GM03348 (cell line): ENCODE measurements at regions not wholly inside any gene's neighbourhood (a gene's known extent, or its start where the extent isn't known, plus 50 kb on each side); places are given as distances from the start of the nearest gene placed in this dataset.

Experiments
- DNase-seq: peaks from one replicate; pipeline ENCODE4 v3.0.0; 2012; ENCODE audit warnings: low spot score

- no peak for DNase-seq
These were observed 270.1 kb upstream of the PRICKLE1 start for GRCh38 chr12:42859612-42860011.

DNA sequence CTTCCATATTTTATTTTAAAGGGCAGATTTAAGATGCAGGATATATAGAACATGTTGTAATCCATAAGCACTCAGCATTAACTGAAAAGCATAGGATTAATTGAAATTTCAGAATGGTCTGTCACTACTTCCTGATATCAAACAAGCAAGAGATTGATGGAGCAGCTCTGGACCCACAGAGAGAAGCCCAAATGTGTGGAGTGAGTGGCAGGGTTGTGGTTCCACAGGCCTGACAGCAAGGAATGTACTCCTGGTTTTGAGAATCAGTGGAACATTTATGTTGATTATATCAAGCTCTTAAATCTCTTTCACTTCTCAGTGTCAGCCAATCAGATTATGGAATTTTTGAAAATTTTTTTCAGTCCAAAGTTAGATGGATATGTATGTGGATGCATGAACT is 267.6 kb upstream of the PRICKLE1 start:
- DNase-seq: no peak

- no peak for DNase-seq
These were observed 265.9 kb upstream of the PRICKLE1 start for GRCh38 chr12:42855362-42855950.

- no peak for DNase-seq
These were observed 265.3 kb upstream of the PRICKLE1 start for GRCh38 chr12:42854826-42855225.

GRCh38 chr12:42854208-42854607 is 264.7 kb upstream of the PRICKLE1 start:
- no peak for DNase-seq

GRCh38 chr12:42853370-42854140 is 264.0 kb upstream of the PRICKLE1 start:
- DNase-seq: no peak

DNA sequence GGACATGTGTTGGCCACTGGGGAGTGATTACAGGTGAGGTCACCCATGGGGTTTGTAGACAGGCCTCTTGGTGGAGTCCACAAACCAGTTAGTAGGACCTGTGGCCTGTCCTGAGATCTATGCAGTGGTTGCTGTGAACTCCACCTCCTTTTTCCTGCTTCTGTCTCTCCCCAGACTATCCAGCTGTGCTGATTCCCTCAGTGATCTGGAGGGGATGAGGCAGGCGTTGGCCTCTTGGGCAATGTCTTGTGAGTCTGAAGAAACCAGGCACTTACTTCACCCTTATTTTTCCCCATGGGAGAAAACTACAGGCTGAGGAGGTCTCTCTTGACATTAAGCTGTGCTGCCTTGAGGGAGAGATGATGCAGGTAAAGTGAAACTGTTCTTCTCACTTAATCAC is 257.2 kb upstream of the PRICKLE1 start:
- no peak for DNase-seq

DNA sequence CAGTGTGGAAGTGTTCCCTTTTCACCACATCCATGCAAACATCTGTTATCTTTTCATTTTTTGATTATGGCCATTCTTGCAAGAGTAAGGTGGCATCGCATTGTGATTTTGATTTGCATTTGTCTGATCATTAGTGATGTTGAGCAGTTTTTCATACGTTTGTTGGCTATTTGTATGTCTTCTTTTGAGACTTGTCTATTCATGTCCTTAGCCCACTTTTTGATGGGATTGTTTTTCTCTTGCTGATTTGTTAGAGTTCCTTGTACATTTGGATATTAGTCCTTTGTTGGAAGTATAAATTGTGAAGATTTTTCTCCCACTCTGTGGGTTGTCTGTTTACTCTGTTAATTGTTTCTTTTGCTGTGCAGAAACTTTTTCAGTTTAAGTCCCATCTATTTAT is 244.5 kb upstream of the PRICKLE1 start:
- no peak for DNase-seq

- no peak for DNase-seq
These were observed 239.3 kb upstream of the PRICKLE1 start for GRCh38 chr12:42828836-42829235.

GRCh38 chr12:42824327-42824726 is 234.8 kb upstream of the PRICKLE1 start:
- no peak for DNase-seq

DNA sequence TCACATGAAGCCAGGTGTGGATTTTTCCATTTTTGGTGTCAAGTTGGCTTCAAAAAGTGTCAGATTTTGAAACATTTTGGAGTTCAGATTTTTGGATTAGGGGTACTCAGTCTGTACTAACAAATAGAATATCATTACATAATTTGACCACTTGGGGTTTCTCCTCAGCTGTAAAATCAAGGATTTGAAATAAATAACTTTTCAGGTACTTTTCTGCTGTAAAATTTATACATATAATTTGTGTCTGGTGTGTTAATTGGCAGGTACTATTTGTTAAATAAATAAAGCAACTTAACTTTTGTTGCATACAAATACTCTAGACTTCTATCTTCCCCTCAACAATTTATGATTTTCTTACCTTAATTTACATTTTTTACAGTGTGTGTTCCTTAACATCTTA is 234.1 kb upstream of the PRICKLE1 start:
- DNase-seq: no peak

DNA sequence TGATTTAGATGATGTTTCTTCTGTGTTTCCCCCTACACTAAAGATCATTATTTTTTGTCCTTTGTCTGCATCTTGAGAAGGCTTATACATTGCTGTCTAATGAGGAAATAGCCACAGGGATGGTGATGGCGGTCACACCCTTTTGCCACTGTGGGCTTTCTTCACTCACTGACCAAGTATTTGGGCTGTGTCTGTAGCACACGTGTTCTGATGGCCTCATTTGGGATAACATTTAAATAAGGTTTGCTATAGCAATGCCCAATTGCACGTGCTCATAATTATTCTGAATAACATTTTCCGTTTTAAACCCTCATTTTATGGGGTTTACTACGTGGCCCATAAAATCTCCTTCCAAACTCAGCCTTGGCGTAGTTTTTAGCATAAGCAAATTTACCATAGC is 230.3 kb upstream of the PRICKLE1 start:
- no peak for DNase-seq

GRCh38 chr12:42815068-42815467 is 225.5 kb upstream of the PRICKLE1 start:
- DNase-seq: no peak

DNA sequence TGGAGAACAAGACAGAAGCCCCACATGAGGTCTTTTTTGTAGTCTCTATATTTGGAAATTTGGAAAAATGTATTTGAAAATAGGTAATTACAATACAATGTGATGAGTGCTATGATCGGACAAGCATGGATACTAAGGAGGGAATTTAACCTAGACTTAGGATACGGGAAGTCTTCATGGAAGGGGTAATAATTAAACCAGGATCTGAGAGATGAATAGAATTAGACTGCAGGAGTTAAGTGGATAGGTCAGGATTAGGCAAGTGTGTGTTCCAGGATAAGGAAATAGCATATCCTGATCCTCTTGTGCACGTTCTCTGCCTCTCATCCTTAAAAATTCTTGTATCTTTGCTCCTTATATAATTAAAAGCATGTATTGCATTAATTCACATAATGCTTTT is 223.3 kb upstream of the PRICKLE1 start:
- no peak for DNase-seq

GRCh38 chr12:42812086-42812485 is 222.5 kb upstream of the PRICKLE1 start:
- DNase-seq: no peak

DNA sequence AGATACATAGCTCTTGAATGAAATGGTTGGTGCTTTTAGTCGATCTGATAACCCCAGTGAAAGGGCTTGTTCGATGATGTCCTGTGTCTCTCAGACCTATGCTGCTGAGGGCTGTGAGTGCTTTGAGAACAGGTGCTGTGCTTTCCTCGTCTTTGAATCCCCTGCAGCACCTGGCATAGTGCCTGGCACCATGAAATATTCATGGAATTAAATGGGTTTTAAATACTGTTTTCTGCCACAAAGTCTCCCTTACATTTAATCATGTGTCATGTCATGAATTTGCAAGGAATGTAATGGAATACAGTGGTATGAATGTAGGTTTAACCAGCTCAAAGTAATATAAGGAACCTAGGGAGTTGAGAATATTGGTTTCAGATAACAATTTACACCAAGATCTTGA is 220.5 kb upstream of the PRICKLE1 start:
- no peak for DNase-seq

GRCh38 chr12:42809226-42809625 is 219.7 kb upstream of the PRICKLE1 start:
- DNase-seq: peak; percentile 40

DNA sequence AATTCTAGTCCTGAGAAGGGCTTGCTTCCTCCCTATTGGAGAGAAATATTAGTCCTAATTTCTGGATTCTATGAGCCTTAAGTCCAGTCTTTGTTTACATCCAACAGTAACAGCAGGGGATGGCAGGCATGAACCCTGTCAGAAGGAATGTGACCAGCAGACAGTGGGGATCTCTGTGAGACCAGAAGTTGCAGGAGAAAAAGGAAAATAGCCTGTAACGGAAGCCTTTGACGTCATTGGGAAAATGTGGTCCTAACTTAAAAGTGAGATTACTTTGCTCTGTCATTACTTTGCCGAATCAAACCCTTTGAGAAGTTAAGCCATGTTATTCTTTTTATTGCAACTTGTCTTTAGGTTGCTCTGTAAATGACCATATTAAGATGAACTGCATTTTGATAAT is 218.2 kb upstream of the PRICKLE1 start:
- DNase-seq: no peak

DNA sequence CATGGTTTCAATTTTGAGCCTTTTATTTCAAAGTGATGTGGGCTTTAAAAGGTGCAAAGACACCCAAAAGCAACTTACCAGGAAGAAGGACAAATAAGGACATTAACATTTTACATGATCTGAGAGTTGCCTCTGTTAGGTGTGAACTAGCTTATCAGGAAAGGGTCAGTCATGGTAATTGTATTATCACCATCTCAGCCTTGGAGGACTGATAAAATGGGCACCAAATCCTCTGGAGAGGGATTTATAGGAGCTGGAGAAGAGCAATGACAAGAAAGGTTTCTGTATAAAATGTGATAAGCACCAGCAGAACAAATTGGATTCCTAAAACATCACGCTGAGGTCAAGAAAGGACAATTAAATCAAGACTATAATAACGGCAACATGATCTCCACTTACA is 217.7 kb upstream of the PRICKLE1 start:
- no peak for DNase-seq

DNA sequence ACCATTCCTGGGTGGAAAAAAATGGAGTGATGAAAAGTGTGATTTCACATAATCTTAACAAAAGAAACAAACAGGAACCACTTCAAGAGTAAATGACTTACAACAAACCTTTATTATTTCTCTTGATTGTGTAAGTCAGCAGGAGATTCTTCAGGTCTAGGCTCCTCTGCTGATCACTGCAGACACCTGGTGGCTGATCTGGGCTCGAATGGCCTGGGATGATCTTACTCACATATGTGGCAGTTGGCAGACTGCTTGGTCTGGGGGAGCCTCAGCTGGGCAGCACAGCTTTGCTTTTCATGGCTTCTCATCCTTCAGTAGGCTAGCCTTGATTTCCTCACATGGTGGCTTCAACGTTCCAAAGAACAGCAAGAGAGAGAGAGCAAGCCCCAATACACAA is 215.4 kb upstream of the PRICKLE1 start:
- no peak for DNase-seq

GRCh38 chr12:42802785-42803189 is 213.2 kb upstream of the PRICKLE1 start:
- DNase-seq: no peak

DNA sequence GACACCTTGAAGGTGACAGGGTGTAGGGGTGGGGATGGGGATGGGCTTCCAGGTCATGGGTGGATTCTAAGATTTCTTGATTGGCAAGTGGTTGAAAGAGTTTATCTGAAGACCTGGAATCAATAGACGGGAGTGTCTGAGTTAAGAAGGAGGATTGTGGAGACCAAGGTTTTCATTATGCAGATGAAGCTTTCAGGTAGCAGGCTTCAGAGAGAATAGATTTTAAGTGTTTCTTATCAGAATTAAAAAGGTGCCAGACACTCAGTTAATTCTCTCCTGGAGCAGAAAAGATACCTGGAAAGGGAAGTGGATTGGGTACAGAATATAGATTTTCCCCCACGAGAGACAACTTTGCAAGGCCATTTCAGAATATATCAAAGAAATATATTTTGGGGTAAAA is 211.7 kb upstream of the PRICKLE1 start:
- DNase-seq: no peak

GRCh38 chr12:42799966-42800365 is 210.4 kb upstream of the PRICKLE1 start:
- no peak for DNase-seq

GRCh38 chr12:42798811-42799438 is 209.4 kb upstream of the PRICKLE1 start:
- peak; percentile 15 for DNase-seq
